ENCODE measurements at regions not wholly inside any gene's neighbourhood (a gene's known extent, or its start where the extent isn't known, plus 50 kb on each side); places are given as distances from the start of the nearest gene placed in this dataset.

DNA sequence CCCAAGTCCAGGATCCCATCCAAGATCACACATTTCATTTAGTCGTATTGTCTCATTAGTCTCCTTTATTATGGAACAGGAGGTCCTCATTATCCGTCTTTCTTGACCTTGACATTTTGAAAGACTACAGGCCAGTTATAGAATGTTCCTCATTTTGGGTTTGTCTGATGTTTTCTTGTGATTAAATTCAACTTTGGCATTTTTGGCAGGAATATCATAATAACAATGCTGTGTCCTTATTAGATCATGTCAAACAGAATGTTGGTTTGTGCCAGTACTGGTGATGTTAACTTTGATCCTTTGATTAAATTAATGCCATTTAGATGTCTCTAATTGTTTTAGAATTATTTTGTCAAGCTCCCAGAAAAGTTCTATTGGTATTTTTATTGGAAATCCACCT, 106.5 kb upstream of the FRY start:
- no peak for TF ChIP-seq ZNF335 (tag by site-specific recombination; conservative IDR thresholded peaks at IDR 0.05)
- TF ChIP-seq ZNF114 (tag by site-specific recombination; IDR thresholded peaks at IDR 0.05) = no peak
- TF ChIP-seq, protein P1, sequence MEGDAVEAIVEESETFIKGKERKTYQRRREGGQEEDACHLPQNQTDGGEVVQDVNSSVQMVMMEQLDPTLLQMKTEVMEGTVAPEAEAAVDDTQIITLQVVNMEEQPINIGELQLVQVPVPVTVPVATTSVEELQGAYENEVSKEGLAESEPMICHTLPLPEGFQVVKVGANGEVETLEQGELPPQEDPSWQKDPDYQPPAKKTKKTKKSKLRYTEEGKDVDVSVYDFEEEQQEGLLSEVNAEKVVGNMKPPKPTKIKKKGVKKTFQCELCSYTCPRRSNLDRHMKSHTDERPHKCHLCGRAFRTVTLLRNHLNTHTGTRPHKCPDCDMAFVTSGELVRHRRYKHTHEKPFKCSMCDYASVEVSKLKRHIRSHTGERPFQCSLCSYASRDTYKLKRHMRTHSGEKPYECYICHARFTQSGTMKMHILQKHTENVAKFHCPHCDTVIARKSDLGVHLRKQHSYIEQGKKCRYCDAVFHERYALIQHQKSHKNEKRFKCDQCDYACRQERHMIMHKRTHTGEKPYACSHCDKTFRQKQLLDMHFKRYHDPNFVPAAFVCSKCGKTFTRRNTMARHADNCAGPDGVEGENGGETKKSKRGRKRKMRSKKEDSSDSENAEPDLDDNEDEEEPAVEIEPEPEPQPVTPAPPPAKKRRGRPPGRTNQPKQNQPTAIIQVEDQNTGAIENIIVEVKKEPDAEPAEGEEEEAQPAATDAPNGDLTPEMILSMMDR (tag by site-specific recombination; IDR thresholded peaks at IDR 0.05) = no peak
- TF ChIP-seq ZFP37 (tag by site-specific recombination; IDR thresholded peaks at IDR 0.05) = no peak
- no peak for TF ChIP-seq ZNF768 (tag by site-specific recombination; IDR thresholded peaks at IDR 0.05)
- TF ChIP-seq ZNF48 (tag by site-specific recombination; IDR thresholded peaks at IDR 0.05) = no peak
- TF ChIP-seq, protein P2, sequence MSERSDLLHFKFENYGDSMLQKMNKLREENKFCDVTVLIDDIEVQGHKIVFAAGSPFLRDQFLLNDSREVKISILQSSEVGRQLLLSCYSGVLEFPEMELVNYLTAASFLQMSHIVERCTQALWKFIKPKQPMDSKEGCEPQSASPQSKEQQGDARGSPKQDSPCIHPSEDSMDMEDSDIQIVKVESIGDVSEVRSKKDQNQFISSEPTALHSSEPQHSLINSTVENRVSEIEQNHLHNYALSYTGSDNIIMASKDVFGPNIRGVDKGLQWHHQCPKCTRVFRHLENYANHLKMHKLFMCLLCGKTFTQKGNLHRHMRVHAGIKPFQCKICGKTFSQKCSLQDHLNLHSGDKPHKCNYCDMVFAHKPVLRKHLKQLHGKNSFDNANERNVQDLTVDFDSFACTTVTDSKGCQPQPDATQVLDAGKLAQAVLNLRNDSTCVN (tag by site-specific recombination; optimal IDR thresholded peaks at IDR 0.05) = no peak
- no peak for TF ChIP-seq ZNF292 (tag by site-specific recombination; IDR thresholded peaks at IDR 0.05; ENCODE audit: borderline replicate concordance, low read depth)
- no peak for TF ChIP-seq RBAK (tag by site-specific recombination; IDR thresholded peaks at IDR 0.05)
- no peak for TF ChIP-seq ZNF239 (tag by site-specific recombination; IDR thresholded peaks at IDR 0.05)
- TF ChIP-seq, protein P3, sequence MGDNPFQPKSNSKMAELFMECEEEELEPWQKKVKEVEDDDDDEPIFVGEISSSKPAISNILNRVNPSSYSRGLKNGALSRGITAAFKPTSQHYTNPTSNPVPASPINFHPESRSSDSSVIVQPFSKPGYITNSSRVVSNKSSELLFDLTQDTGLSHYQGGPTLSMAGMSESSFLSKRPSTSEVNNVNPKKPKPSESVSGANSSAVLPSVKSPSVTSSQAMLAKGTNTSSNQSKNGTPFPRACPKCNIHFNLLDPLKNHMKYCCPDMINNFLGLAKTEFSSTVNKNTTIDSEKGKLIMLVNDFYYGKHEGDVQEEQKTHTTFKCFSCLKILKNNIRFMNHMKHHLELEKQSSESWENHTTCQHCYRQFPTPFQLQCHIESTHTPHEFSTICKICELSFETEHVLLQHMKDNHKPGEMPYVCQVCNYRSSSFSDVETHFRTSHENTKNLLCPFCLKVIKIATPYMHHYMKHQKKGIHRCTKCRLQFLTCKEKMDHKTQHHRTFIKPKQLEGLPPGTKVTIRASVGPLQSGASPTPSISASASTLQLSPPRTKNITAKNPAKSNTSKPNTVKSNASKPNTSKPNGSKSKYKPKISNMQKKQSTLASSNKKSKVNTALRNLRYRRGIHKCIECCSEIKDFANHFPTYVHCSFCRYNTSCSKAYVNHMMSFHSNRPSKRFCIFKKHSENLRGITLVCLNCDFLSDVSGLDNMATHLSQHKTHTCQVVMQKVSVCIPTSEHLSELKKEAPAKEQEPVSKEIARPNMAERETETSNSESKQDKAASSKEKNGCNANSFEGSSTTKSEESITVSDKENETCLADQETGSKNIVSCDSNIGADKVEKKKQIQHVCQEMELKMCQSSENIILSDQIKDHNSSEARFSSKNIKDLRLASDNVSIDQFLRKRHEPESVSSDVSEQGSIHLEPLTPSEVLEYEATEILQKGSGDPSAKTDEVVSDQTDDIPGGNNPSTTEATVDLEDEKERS (tag by site-specific recombination; IDR thresholded peaks at IDR 0.05) = no peak
